SK-N-SH treated with all-trans-retinoic acid at 6 μM for 48 hours (cell line): ENCODE measurements at regions not wholly inside any gene's neighbourhood (a gene's known extent, or its start where the extent isn't known, plus 50 kb on each side); places are given as distances from the start of the nearest gene placed in this dataset.

Source experiments
- ATAC-seq: fragments of 200-7000 bp; cut with Tn5 transposase; 3 replicates; pipeline ENCODE4 v1.9.1; 2020; ENCODE audit warnings: mild to moderate bottlenecking, moderate library complexity
- ARNTL ChIP-seq: fragments of 450-650 bp; formaldehyde crosslinking; IDR thresholded peaks from 2 replicates; pipeline ENCODE4 v1.5.0; 2020; ENCODE audit warnings: low read depth, mild to moderate bottlenecking, moderate library complexity, borderline replicate concordance
- BACH2 ChIP-seq: fragments of 250-450 bp; sonication (Bioruptor Pico); IDR thresholded peaks from 2 replicates; pipeline ENCODE4 v1.9.0; 2021; ENCODE audit warnings: mild to moderate bottlenecking, borderline replicate concordance
- CSDC2 ChIP-seq: fragments of 250-450 bp; sonication (Bioruptor Pico); IDR thresholded peaks from 2 replicates; pipeline ENCODE4 v1.5.0; 2020; ENCODE audit warnings: mild to moderate bottlenecking, moderate library complexity
- CSRNP3 ChIP-seq: fragments of 250-450 bp; sonication (Bioruptor Pico); IDR thresholded peaks from 2 replicates; pipeline ENCODE4 v1.5.1; 2021; ENCODE audit warnings: mild to moderate bottlenecking, moderate library complexity
- ESRRG ChIP-seq: fragments of 250-450 bp; sonication (Bioruptor Pico); IDR thresholded peaks from 2 replicates; pipeline ENCODE4 v1.6.1; 2021; ENCODE audit warnings: mild to moderate bottlenecking
- GLIS3 ChIP-seq: fragments of 250-450 bp; sonication (Bioruptor Pico); IDR thresholded peaks from 2 replicates; pipeline ENCODE4 v1.5.0; 2020; ENCODE audit warnings: mild to moderate bottlenecking, moderate library complexity
- ISL1 ChIP-seq: fragments of 250-450 bp; sonication (Bioruptor Pico); IDR thresholded peaks from 2 replicates; pipeline ENCODE4 v2.1.2; 2022; ENCODE audit warnings: mild to moderate bottlenecking, moderate library complexity
- OSR1 ChIP-seq: fragments of 250-450 bp; sonication (Bioruptor Pico); IDR thresholded peaks from 2 replicates; pipeline ENCODE4 v1.8.0; 2022; ENCODE audit warnings: moderate library complexity, mild to moderate bottlenecking, inconsistent platforms
- POU6F1 ChIP-seq: fragments of 250-450 bp; sonication (Bioruptor Pico); IDR thresholded peaks from 2 replicates; pipeline ENCODE4 v1.8.0; 2021; ENCODE audit warnings: low read depth, mild to moderate bottlenecking, moderate library complexity, borderline replicate concordance
- PPARA ChIP-seq: fragments of 250-450 bp; sonication (Bioruptor Pico); IDR thresholded peaks from 2 replicates; pipeline ENCODE4 v1.5.0; 2020; ENCODE audit warnings: mild to moderate bottlenecking, borderline replicate concordance
- RARB ChIP-seq: fragments of 250-450 bp; sonication (Bioruptor Pico); IDR thresholded peaks from 2 replicates; pipeline ENCODE4 v1.8.0; 2021; ENCODE audit warnings: mild to moderate bottlenecking, moderate library complexity
- SNAI2 ChIP-seq: fragments of 250-450 bp; sonication (Bioruptor Pico); IDR thresholded peaks from 2 replicates; pipeline ENCODE4 v1.5.0; 2020; ENCODE audit warnings: mild to moderate bottlenecking, moderate library complexity
- TCF4 ChIP-seq: fragments of 250-450 bp; sonication (Bioruptor Pico); IDR thresholded peaks from 2 replicates; pipeline ENCODE4 v1.8.0; 2021; ENCODE audit warnings: mild to moderate bottlenecking, moderate library complexity, borderline replicate concordance
- TOX ChIP-seq: fragments of 250-450 bp; sonication (Bioruptor Pico); IDR thresholded peaks from 2 replicates; pipeline ENCODE4 v1.8.0; 2021; ENCODE audit warnings: mild to moderate bottlenecking, moderate library complexity, borderline replicate concordance
- ZC3H10 ChIP-seq: fragments of 250-450 bp; sonication (Bioruptor Pico); IDR thresholded peaks from 2 replicates; pipeline ENCODE4 v1.5.1; 2021; ENCODE audit warnings: mild to moderate bottlenecking, moderate library complexity
- ZFP3 ChIP-seq: fragments of 250-450 bp; sonication (Bioruptor Pico); IDR thresholded peaks from 2 replicates; pipeline ENCODE4 v1.5.0; 2020; ENCODE audit warnings: mild to moderate bottlenecking, moderate library complexity
- ZFP30 ChIP-seq: fragments of 450-650 bp; formaldehyde crosslinking; IDR thresholded peaks from 2 replicates; pipeline ENCODE4 v1.5.0; 2022; ENCODE audit warnings: mild to moderate bottlenecking, moderate library complexity
- ZNF565 ChIP-seq: fragments of 450-650 bp; formaldehyde crosslinking; conservative IDR thresholded peaks from 2 replicates; pipeline ENCODE4 v1.5.0; 2020; ENCODE audit warnings: low read depth, mild to moderate bottlenecking, moderate library complexity
- ZNF70 ChIP-seq: fragments of 450-650 bp; formaldehyde crosslinking; IDR thresholded peaks from 2 replicates; pipeline ENCODE4 v1.5.0; 2020; ENCODE audit warnings: mild to moderate bottlenecking, moderate library complexity
- ZNF8 ChIP-seq: fragments of 450-650 bp; formaldehyde crosslinking; IDR thresholded peaks from 2 replicates; pipeline ENCODE4 v1.5.0; 2020; ENCODE audit warnings: mild to moderate bottlenecking, moderate library complexity
- TF ChIP-seq, protein P1 (sequence below): fragments of 250-450 bp; sonication (Bioruptor Pico); IDR thresholded peaks from 2 replicates; pipeline ENCODE4 v1.5.0; 2020; ENCODE audit warnings: mild to moderate bottlenecking, moderate library complexity

DNA sequence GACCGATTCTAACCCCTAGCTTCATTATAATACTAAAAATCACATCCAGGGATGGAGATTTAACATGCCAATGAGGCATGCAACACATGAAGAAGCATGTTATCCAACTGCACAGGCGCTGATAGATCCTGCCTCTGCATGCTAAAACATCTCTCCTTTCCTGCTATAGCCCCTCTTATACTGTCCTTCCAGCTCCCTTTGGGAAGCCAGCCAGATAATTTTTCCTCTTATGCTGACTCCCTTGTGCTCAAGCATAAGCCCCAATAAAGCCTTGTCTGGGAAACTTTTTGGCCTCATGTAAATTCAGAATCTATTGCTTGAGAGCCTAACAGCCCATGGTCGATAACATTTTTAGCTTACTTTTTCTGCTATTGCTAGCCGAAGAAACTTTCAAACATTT, 404.3 kb downstream of the EPM2A start:
- no peak for TF ChIP-seq ZC3H10 (CRISPR knock-in tag)
- no peak for TF ChIP-seq ESRRG (CRISPR knock-in tag)
- TF ChIP-seq PPARA (CRISPR knock-in tag): no peak
- TF ChIP-seq TCF4 (CRISPR knock-in tag): no peak
- TF ChIP-seq ZNF70: no peak
- no peak for TF ChIP-seq ZNF8
- no peak for TF ChIP-seq CSDC2 (CRISPR knock-in tag)
- no peak for TF ChIP-seq CSRNP3 (CRISPR knock-in tag)
- TF ChIP-seq, protein P1, sequence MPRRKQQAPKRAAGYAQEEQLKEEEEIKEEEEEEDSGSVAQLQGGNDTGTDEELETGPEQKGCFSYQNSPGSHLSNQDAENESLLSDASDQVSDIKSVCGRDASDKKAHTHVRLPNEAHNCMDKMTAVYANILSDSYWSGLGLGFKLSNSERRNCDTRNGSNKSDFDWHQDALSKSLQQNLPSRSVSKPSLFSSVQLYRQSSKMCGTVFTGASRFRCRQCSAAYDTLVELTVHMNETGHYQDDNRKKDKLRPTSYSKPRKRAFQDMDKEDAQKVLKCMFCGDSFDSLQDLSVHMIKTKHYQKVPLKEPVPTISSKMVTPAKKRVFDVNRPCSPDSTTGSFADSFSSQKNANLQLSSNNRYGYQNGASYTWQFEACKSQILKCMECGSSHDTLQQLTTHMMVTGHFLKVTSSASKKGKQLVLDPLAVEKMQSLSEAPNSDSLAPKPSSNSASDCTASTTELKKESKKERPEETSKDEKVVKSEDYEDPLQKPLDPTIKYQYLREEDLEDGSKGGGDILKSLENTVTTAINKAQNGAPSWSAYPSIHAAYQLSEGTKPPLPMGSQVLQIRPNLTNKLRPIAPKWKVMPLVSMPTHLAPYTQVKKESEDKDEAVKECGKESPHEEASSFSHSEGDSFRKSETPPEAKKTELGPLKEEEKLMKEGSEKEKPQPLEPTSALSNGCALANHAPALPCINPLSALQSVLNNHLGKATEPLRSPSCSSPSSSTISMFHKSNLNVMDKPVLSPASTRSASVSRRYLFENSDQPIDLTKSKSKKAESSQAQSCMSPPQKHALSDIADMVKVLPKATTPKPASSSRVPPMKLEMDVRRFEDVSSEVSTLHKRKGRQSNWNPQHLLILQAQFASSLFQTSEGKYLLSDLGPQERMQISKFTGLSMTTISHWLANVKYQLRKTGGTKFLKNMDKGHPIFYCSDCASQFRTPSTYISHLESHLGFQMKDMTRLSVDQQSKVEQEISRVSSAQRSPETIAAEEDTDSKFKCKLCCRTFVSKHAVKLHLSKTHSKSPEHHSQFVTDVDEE (CRISPR knock-in tag): no peak
- TF ChIP-seq BACH2 (CRISPR knock-in tag): no peak
- TF ChIP-seq POU6F1 (CRISPR knock-in tag): no peak
- no peak for TF ChIP-seq ARNTL
- no peak for TF ChIP-seq ZFP30
- TF ChIP-seq ZNF565 (CRISPR knock-in tag): no peak
- TF ChIP-seq SNAI2: no peak
- TF ChIP-seq ISL1: no peak
- no peak for TF ChIP-seq GLIS3 (CRISPR knock-in tag)
- TF ChIP-seq OSR1 (CRISPR knock-in tag): no peak
- TF ChIP-seq, all 23 proteins: peak for 0
- no peak for ATAC-seq

GRCh38 chr6:145332011-145332410, 403.3 kb downstream of the EPM2A start:
- no peak for TF ChIP-seq ZNF8
- TF ChIP-seq RARB (CRISPR knock-in tag): no peak
- no peak for TF ChIP-seq CSDC2 (CRISPR knock-in tag)
- TF ChIP-seq ZC3H10 (CRISPR knock-in tag): no peak
- no peak for TF ChIP-seq ZNF70
- TF ChIP-seq TCF4 (CRISPR knock-in tag): no peak
- TF ChIP-seq CSRNP3 (CRISPR knock-in tag): no peak
- no peak for TF ChIP-seq ESRRG (CRISPR knock-in tag)
- no peak for TF ChIP-seq TOX
- TF ChIP-seq BACH2 (CRISPR knock-in tag): no peak
- no peak for TF ChIP-seq ARNTL
- TF ChIP-seq OSR1 (CRISPR knock-in tag): no peak
- TF ChIP-seq ZFP3 (CRISPR knock-in tag): no peak
- TF ChIP-seq, protein P1 (CRISPR knock-in tag): no peak
- no peak for TF ChIP-seq POU6F1 (CRISPR knock-in tag)

More at GRCh38 chr6:145332011-145332410, 403.3 kb downstream of the EPM2A start:
- ATAC-seq: no peak
